ENCODE measurements at regions not wholly inside any gene's neighbourhood (a gene's known extent, or its start where the extent isn't known, plus 50 kb on each side); places are given as distances from the start of the nearest gene placed in this dataset.

GRCh38 chr16:6517020-6517720 lies 815.5 kb upstream of the RBFOX1 start (continued):
- TF ChIP-seq, protein P1, sequence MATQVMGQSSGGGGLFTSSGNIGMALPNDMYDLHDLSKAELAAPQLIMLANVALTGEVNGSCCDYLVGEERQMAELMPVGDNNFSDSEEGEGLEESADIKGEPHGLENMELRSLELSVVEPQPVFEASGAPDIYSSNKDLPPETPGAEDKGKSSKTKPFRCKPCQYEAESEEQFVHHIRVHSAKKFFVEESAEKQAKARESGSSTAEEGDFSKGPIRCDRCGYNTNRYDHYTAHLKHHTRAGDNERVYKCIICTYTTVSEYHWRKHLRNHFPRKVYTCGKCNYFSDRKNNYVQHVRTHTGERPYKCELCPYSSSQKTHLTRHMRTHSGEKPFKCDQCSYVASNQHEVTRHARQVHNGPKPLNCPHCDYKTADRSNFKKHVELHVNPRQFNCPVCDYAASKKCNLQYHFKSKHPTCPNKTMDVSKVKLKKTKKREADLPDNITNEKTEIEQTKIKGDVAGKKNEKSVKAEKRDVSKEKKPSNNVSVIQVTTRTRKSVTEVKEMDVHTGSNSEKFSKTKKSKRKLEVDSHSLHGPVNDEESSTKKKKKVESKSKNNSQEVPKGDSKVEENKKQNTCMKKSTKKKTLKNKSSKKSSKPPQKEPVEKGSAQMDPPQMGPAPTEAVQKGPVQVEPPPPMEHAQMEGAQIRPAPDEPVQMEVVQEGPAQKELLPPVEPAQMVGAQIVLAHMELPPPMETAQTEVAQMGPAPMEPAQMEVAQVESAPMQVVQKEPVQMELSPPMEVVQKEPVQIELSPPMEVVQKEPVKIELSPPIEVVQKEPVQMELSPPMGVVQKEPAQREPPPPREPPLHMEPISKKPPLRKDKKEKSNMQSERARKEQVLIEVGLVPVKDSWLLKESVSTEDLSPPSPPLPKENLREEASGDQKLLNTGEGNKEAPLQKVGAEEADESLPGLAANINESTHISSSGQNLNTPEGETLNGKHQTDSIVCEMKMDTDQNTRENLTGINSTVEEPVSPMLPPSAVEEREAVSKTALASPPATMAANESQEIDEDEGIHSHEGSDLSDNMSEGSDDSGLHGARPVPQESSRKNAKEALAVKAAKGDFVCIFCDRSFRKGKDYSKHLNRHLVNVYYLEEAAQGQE (IDR thresholded peaks at IDR 0.05; ENCODE audit: unreplicated experiment), result no peak
- no peak for TF ChIP-seq ZNF114 (CRISPR knock-in tag; IDR thresholded peaks at IDR 0.05)

DNA sequence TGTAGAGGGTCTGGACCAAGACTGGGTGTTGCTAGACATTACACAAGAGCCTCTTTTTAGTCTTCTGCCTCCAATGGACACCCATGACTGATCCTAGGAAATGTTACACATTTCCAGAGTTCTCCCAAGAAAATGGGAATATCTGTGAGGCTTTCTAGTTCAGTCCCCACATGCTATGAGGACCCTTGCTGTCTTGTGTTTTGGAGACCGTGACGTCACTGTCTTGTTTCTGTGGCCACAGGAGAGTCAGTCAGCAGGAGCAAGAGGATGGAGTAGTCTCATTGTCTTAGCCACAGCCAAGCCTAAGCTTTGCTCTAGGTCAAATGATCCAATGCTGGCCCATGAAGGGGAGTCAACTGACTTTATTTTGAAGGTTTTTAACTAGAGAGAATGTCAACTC lies 820.1 kb upstream of the RBFOX1 start:
- Histone ChIP-seq H3K27me3 (ENCODE audit: insufficient read depth) (no peaks in the 10 kb centered on the region), H3K9me2 (ENCODE audit: insufficient read depth) (no peaks in the 10 kb centered on the region), H3K4me2 (no peak overlapping the region), H3K27ac (ENCODE audit: low read depth) (no peak overlapping the region), H3K36me3 (ENCODE audit: insufficient read depth) (no peaks in the 10 kb centered on the region), H4K20me1 (replicated peaks; ENCODE audit: insufficient read depth) (no peaks in the 10 kb centered on the region), H3K79me2 (replicated peaks; ENCODE audit: insufficient read depth) (no peaks in the 10 kb centered on the region), H2AFZ (no peak overlapping the region), H3F3A (replicated peaks; ENCODE audit: low read depth) (no peaks in the 10 kb centered on the region), H3K4me3 (no peak overlapping the region), H3K4me1 (ENCODE audit: insufficient read depth) (no peaks in the 10 kb centered on the region)
- Mint-ChIP-seq H3K27ac (no peak overlapping the region), H3K36me3 (ENCODE audit: low read depth) (no peaks in the 10 kb centered on the region; the same call in 2 of the 3 replicates), H3K27me3 (ENCODE audit: insufficient read depth, low read depth, poor library complexity) (peaks cover 2% of the 10 kb centered on the region), H3K9me3 (peaks cover 10% of the 10 kb centered on the region), H3K4me1 (no peaks in the 10 kb centered on the region), H3K4me3 (no peak overlapping the region)
- DNase-seq (ENCODE audit: low spot score) (no peak), ATAC-seq (no peak)
- no peak for TF ChIP-seq ZNF462 (CRISPR knock-in tag; IDR thresholded peaks at IDR 0.05)
- TF ChIP-seq EZH2 (IDR thresholded peaks at IDR 0.05; ENCODE audit: low read depth, unreplicated experiment), result no peak
- TF ChIP-seq, protein P1 (IDR thresholded peaks at IDR 0.05; ENCODE audit: unreplicated experiment), result no peak
